Left ventricle myocardium inferior (tissue), 1 donor: ENCODE measurements at regions not wholly inside any gene's neighbourhood (a gene's known extent, or its start where the extent isn't known, plus 50 kb on each side); places are given as distances from the start of the nearest gene placed in this dataset.

Source experiments
- DNase-seq: peaks from one replicate; pipeline ENCODE4 v3.0.0-alpha.2; 2020
- H3K27ac ChIP-seq: fragments of 200-600 bp; replicated peaks from 2 replicates; pipeline ENCODE4 v1.8.0; 2021
- H3K27me3 ChIP-seq: fragments of 200-600 bp; 2 replicates; pipeline ENCODE4 v1.8.0; 2021; ENCODE audit warnings: low read depth
- H3K36me3 ChIP-seq: fragments of 200-600 bp; 2 replicates; pipeline ENCODE4 v1.8.0; 2021
- H3K4me1 ChIP-seq: fragments of 200-600 bp; 2 replicates; pipeline ENCODE4 v1.8.0; 2021
- H3K4me3 ChIP-seq: fragments of 200-600 bp; 2 replicates; pipeline ENCODE4 v1.8.0; 2021; ENCODE audit warnings: mild to moderate bottlenecking, moderate library complexity
- H3K9me3 ChIP-seq: fragments of 200-600 bp; replicated peaks from 2 replicates; pipeline ENCODE4 v1.8.0; 2021
- intact Hi-C: fragments of 100-400 bp; cut with micrococcal nuclease; formaldehyde crosslinking; loops from one replicate; pipeline ENCODE4 v1.11.0; 2022
- TF ChIP-seq, protein P1 (sequence below): fragments of 200-600 bp; IDR thresholded peaks from 2 replicates; pipeline ENCODE4 v1.8.0; 2021; ENCODE audit warnings: antibody characterized with exemption, mild to moderate bottlenecking, borderline replicate concordance
- donor health status: DM: no; HTN: yes; CAD: no; lungs with severe emphysema.

DNA sequence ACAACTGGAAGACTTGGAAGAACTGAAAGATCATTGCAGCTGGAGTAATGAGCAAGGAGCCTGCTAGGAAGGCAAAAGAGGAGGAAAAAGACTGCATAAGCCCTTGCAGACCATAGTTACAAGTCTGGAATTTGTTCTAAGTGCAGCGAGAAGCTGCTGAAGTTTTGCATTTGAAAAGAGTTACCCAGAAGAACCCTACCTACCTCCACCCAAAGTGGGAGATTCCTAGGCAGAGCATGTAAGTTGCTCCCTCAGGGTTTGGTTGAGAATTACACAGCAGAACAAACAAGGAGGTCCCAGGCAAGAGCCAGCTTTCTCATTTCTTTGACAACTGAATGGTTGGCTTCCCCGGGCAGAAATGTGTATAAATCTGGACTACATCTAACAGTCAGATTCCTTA is 118.7 kb upstream of the NUDT7 start:
- Histone ChIP-seq H3K4me1 (no peaks in the 10 kb centered on the region), H3K36me3 (no peaks in the 10 kb centered on the region), H3K4me3 (no peak overlapping the region), H3K27ac (no peak overlapping the region), H3K27me3 (no peaks in the 10 kb centered on the region), H3K9me3 (peaks cover 29% of the 10 kb centered on the region)
- TF ChIP-seq, protein P1, sequence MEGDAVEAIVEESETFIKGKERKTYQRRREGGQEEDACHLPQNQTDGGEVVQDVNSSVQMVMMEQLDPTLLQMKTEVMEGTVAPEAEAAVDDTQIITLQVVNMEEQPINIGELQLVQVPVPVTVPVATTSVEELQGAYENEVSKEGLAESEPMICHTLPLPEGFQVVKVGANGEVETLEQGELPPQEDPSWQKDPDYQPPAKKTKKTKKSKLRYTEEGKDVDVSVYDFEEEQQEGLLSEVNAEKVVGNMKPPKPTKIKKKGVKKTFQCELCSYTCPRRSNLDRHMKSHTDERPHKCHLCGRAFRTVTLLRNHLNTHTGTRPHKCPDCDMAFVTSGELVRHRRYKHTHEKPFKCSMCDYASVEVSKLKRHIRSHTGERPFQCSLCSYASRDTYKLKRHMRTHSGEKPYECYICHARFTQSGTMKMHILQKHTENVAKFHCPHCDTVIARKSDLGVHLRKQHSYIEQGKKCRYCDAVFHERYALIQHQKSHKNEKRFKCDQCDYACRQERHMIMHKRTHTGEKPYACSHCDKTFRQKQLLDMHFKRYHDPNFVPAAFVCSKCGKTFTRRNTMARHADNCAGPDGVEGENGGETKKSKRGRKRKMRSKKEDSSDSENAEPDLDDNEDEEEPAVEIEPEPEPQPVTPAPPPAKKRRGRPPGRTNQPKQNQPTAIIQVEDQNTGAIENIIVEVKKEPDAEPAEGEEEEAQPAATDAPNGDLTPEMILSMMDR: no peak
- DNase-seq: no peak
- intact Hi-C loops: no loop called here

- Histone ChIP-seq H3K4me3 (no peak overlapping the region), H3K27ac (no peak overlapping the region), H3K4me1 (no peaks in the 10 kb centered on the region), H3K9me3 (peaks cover 9% of the 10 kb centered on the region), H3K36me3 (no peaks in the 10 kb centered on the region), H3K27me3 (peaks cover 14% of the 10 kb centered on the region)
- no peak for DNase-seq
- TF ChIP-seq, protein P1: no peak
- intact Hi-C loops: no loop called here
These were observed 111.8 kb upstream of the NUDT7 start for GRCh38 chr16:77610496-77610895.

- no peaks in the 10 kb centered on the region for H3K36me3 ChIP-seq
- TF ChIP-seq, protein P1: no peak
These were observed 110.9 kb upstream of the NUDT7 start for GRCh38 chr16:77611386-77611785.

DNA sequence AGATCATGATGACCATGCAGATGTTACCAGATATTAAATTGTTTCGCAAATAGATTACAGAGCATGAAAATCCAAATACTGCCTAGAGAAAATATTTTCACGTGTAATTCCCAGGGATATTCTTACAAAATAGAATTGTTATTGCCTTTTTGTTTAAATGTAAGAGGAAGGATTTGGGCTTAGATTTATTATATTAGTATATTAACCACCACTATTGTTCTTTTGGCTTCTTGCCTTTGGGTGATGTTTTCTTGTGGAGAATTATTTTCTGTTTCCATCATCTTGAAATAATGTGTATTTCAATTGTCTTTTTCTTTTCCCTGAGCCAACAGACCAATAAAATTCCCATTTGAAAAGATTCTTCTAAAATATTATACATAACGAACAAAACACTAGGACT is 109.7 kb upstream of the NUDT7 start:
- Histone ChIP-seq H3K36me3 (no peaks in the 10 kb centered on the region), H3K27ac (no peak overlapping the region), H3K9me3 (peaks cover 9% of the 10 kb centered on the region), H3K4me1 (no peaks in the 10 kb centered on the region), H3K27me3 (peaks cover 14% of the 10 kb centered on the region), H3K4me3 (no peak overlapping the region)
- DNase-seq: no peak
- TF ChIP-seq, protein P1: no peak
- intact Hi-C loops: no loop called here

More at GRCh38 chr16:77611386-77611785, 110.9 kb upstream of the NUDT7 start:
- Histone ChIP-seq H3K9me3 (peaks cover 9% of the 10 kb centered on the region), H3K27me3 (peaks cover 14% of the 10 kb centered on the region), H3K4me3 (no peak overlapping the region), H3K4me1 (no peaks in the 10 kb centered on the region), H3K27ac (no peak overlapping the region)
- no peak for DNase-seq
- intact Hi-C loops: no loop called here

- Histone ChIP-seq H3K9me3 (peaks cover 9% of the 10 kb centered on the region), H3K27ac (no peak overlapping the region), H3K4me1 (no peaks in the 10 kb centered on the region), H3K4me3 (no peak overlapping the region), H3K27me3 (peaks cover 14% of the 10 kb centered on the region), H3K36me3 (no peaks in the 10 kb centered on the region)
- intact Hi-C loops: no loop called here
- TF ChIP-seq, protein P1: no peak
- DNase-seq: no peak
These were observed 109.2 kb upstream of the NUDT7 start for GRCh38 chr16:77613095-77613494.

GRCh38 chr16:77617553-77617952 is 104.8 kb upstream of the NUDT7 start:
- H3K27ac ChIP-seq: no peak overlapping the region
- DNase-seq: no peak
- no peak overlapping the region for H3K4me3 ChIP-seq
- no peaks in the 10 kb centered on the region for H3K36me3 ChIP-seq
- TF ChIP-seq, protein P1: no peak
- no peaks in the 10 kb centered on the region for H3K4me1 ChIP-seq
- intact Hi-C loops: no loop called here
- peaks cover 20% of the 10 kb centered on the region for H3K27me3 ChIP-seq
- H3K9me3 ChIP-seq: peaks cover 9% of the 10 kb centered on the region
